Suprapubic skin (tissue), 4 donors: ENCODE measurements at regions not wholly inside any gene's neighbourhood (a gene's known extent, or its start where the extent isn't known, plus 50 kb on each side); places are given as distances from the start of the nearest gene placed in this dataset.

Experiments used
- DNase-seq, 2 donors: peaks; one replicate each; pipeline ENCODE4 v3.0.0-alpha.2; 2019; ENCODE audit warnings: low spot score in 2 of 2
- H3K27ac ChIP-seq: fragments of 200-600 bp; sonication (generic); one replicate; pipeline ENCODE4 v1.5.1; 2019
- H3K27me3 ChIP-seq: fragments of 200-600 bp; sonication (generic); one replicate; pipeline ENCODE4 v1.5.1; 2019
- H3K36me3 ChIP-seq: fragments of 200-600 bp; sonication (generic); one replicate; pipeline ENCODE4 v1.5.1; 2019
- H3K4me1 ChIP-seq: fragments of 200-600 bp; sonication (generic); one replicate; pipeline ENCODE4 v1.5.1; 2019
- H3K4me3 ChIP-seq: fragments of 200-600 bp; sonication (generic); one replicate; pipeline ENCODE4 v1.5.1; 2019; ENCODE audit warnings: mild to moderate bottlenecking
- H3K9me3 ChIP-seq: fragments of 200-600 bp; sonication (generic); one replicate; pipeline ENCODE4 v1.5.1; 2019
- CTCF ChIP-seq, 2 donors: fragments of 200-600 bp in 1 of 2; fragments of 450-650 bp in 1 of 2; sonication (generic) in 1 of 2; IDR thresholded peaks; one replicate each; pipeline ENCODE4 v1.5.1; 2016 to 2019; ENCODE audit warnings: antibody characterized with exemption in 2 of 2, mild to moderate bottlenecking in 1 of 2, moderate library complexity in 1 of 2
- EP300 ChIP-seq: sonication (generic); formaldehyde crosslinking; IDR thresholded peaks from one replicate; pipeline ENCODE4 v1.6.1; 2017; ENCODE audit warnings: antibody characterized with exemption
- POLR2A ChIP-seq, 2 donors: fragments of 450-650 bp; IDR thresholded peaks; one replicate each; pipeline ENCODE4 v1.6.1; 2017; ENCODE audit warnings: antibody characterized with exemption in 2 of 2, mild to moderate bottlenecking in 2 of 2, moderate library complexity in 2 of 2
- POLR2AphosphoS5 ChIP-seq, 3 donors: sonication (generic); formaldehyde crosslinking; IDR thresholded peaks; one replicate each; pipeline ENCODE4 v1.6.1; 2017; ENCODE audit warnings: antibody characterized with exemption in 3 of 3
- WGBS: methylation state at CpG from one replicate; pipeline ENCODE4 v1.1.5; 2018; 5-methylcytosine and 5-hydroxymethylcytosine counted together

- no peak overlapping the region for H3K4me3 ChIP-seq
- H3K9me3 ChIP-seq: no peaks in the 10 kb centered on the region
- H3K4me1 ChIP-seq: no peaks in the 10 kb centered on the region
- no peaks in the 10 kb centered on the region for H3K27me3 ChIP-seq
- 75% methylated on average over 4 of the region's 4 CpGs for WGBS
- DNase-seq: no peak
- no peaks in the 10 kb centered on the region for H3K36me3 ChIP-seq
- TF ChIP-seq EP300 (no peak), POLR2A (IDR thresholded peaks at IDR 0.05) (no peak), POLR2AphosphoS5 (IDR thresholded peaks at IDR 0.05) (no peak)
- H3K27ac ChIP-seq: no peak overlapping the region
Observed at GRCh38 chr3:35322070-35322469, 317.3 kb upstream of the ARPP21 start.

GRCh38 chr3:35335703-35336102 is 303.6 kb upstream of the ARPP21 start:
- Histone ChIP-seq H3K4me3 (no peak overlapping the region), H3K27ac (no peak overlapping the region), H3K36me3 (no peaks in the 10 kb centered on the region), H3K27me3 (no peaks in the 10 kb centered on the region), H3K9me3 (no peaks in the 10 kb centered on the region), H3K4me1 (no peaks in the 10 kb centered on the region)
- no peak for TF ChIP-seq POLR2AphosphoS5 (IDR thresholded peaks at IDR 0.05)
- no peak for TF ChIP-seq POLR2A (IDR thresholded peaks at IDR 0.05)
- TF ChIP-seq CTCF (IDR thresholded peaks at IDR 0.05): no peak
- TF ChIP-seq EP300: no peak
- 68% methylated on average over 3 of the region's 3 CpGs for WGBS
- DNase-seq: no peak

GRCh38 chr3:35336601-35337000 is 302.7 kb upstream of the ARPP21 start:
- H3K27me3 ChIP-seq: no peaks in the 10 kb centered on the region
- no peak for TF ChIP-seq EP300
- no peak for TF ChIP-seq CTCF (IDR thresholded peaks at IDR 0.05)
- TF ChIP-seq POLR2AphosphoS5 (IDR thresholded peaks at IDR 0.05): no peak
- no peak for TF ChIP-seq POLR2A (IDR thresholded peaks at IDR 0.05)
- no peaks in the 10 kb centered on the region for H3K9me3 ChIP-seq
- no peaks in the 10 kb centered on the region for H3K36me3 ChIP-seq
- H3K27ac ChIP-seq: no peak overlapping the region
- no peak for DNase-seq
- no peaks in the 10 kb centered on the region for H3K4me1 ChIP-seq
- no peak overlapping the region for H3K4me3 ChIP-seq

- Histone ChIP-seq H3K36me3 (no peaks in the 10 kb centered on the region), H3K27me3 (no peaks in the 10 kb centered on the region), H3K4me1 (no peaks in the 10 kb centered on the region), H3K4me3 (no peak overlapping the region), H3K9me3 (no peaks in the 10 kb centered on the region), H3K27ac (no peak overlapping the region)
- WGBS: 74% methylated on average over 2 of the region's 2 CpGs
- TF ChIP-seq POLR2A (IDR thresholded peaks at IDR 0.05) (no peak), EP300 (no peak), POLR2AphosphoS5 (IDR thresholded peaks at IDR 0.05) (no peak), CTCF (IDR thresholded peaks at IDR 0.05) (no peak)
- DNase-seq: no peak
Observed at GRCh38 chr3:35338186-35338585, 301.1 kb upstream of the ARPP21 start.

GRCh38 chr3:35380196-35380595 is 259.1 kb upstream of the ARPP21 start:
- Histone ChIP-seq H3K4me1 (no peaks in the 10 kb centered on the region), H3K27ac (no peak overlapping the region), H3K9me3 (no peaks in the 10 kb centered on the region), H3K27me3 (no peaks in the 10 kb centered on the region), H3K4me3 (no peak overlapping the region), H3K36me3 (no peaks in the 10 kb centered on the region)
- WGBS: 70% methylated on average over 1 of the region's 1 CpG
- no peak for DNase-seq
- TF ChIP-seq EP300 (no peak), POLR2AphosphoS5 (IDR thresholded peaks at IDR 0.05) (no peak), CTCF (IDR thresholded peaks at IDR 0.05) (no peak), POLR2A (IDR thresholded peaks at IDR 0.05) (no peak)

GRCh38 chr3:35383216-35383615 is 256.1 kb upstream of the ARPP21 start:
- DNase-seq: no peak
- H3K27me3 ChIP-seq: no peaks in the 10 kb centered on the region
- 79% methylated on average over 2 of the region's 2 CpGs for WGBS
- no peaks in the 10 kb centered on the region for H3K36me3 ChIP-seq
- no peaks in the 10 kb centered on the region for H3K4me1 ChIP-seq
- no peaks in the 10 kb centered on the region for H3K9me3 ChIP-seq
- TF ChIP-seq CTCF (IDR thresholded peaks at IDR 0.05) (no peak), POLR2AphosphoS5 (IDR thresholded peaks at IDR 0.05) (no peak), POLR2A (IDR thresholded peaks at IDR 0.05) (no peak), EP300 (no peak)
- H3K4me3 ChIP-seq: no peak overlapping the region
- H3K27ac ChIP-seq: no peak overlapping the region
